K562 (cell line): ENCODE measurements at regions not wholly inside any gene's neighbourhood (a gene's known extent, or its start where the extent isn't known, plus 50 kb on each side); places are given as distances from the start of the nearest gene placed in this dataset.

Experiments used
- CBFB ChIP-seq: sonication (generic); formaldehyde crosslinking; IDR thresholded peaks from 2 replicates; pipeline ENCODE4 v1.4.0; 2020; ENCODE audit warnings: mild to moderate bottlenecking, missing genetic modification reagents
- CBX1 ChIP-seq: sonication (generic); IDR thresholded peaks from 2 replicates; pipeline ENCODE4 v1.6.1; 2016; ENCODE audit warnings: antibody characterized with exemption, low read depth, mild to moderate bottlenecking
- HNRNPL ChIP-seq: fragments of 200-400 bp; formaldehyde crosslinking; IDR thresholded peaks from 2 replicates; pipeline ENCODE4 v1.6.1; 2017; ENCODE audit warnings: low read depth, mild to moderate bottlenecking, low read length
- HOXB6 ChIP-seq: fragments of 250-450 bp; sonication (Bioruptor Pico); IDR thresholded peaks from 2 replicates; pipeline ENCODE4 v1.5.1; 2022; ENCODE audit warnings: mild to moderate bottlenecking, borderline replicate concordance
- ILF3 ChIP-seq: fragments of 450-650 bp; IDR thresholded peaks from 2 replicates; pipeline ENCODE4 v1.6.1; 2018; ENCODE audit warnings: antibody characterized with exemption, mild to moderate bottlenecking, moderate library complexity, borderline replicate concordance
- NBN ChIP-seq: fragments of 450-650 bp; IDR thresholded peaks from 2 replicates; pipeline ENCODE4 v1.6.1; 2016; ENCODE audit warnings: low read depth, mild to moderate bottlenecking
- NFIC ChIP-seq: fragments of 450-650 bp; IDR thresholded peaks from 2 replicates; pipeline ENCODE4 v1.6.1; 2017; ENCODE audit warnings: mild to moderate bottlenecking, inconsistent platforms
- ZNF644 ChIP-seq: fragments of 200-800 bp; sonication (Bioruptor generic); IDR thresholded peaks from 2 replicates; pipeline ENCODE4 v1.6.1; 2016; ENCODE audit warnings: low read depth, missing genetic modification characterization, missing compliant biosample characterization
- ZZZ3 ChIP-seq: fragments of 450-650 bp; IDR thresholded peaks from 2 replicates; pipeline ENCODE4 v1.6.1; 2016; ENCODE audit warnings: antibody characterized with exemption, mild to moderate bottlenecking, moderate library complexity
- TF ChIP-seq, protein P1 (sequence below): fragments of 250-450 bp; sonication (Bioruptor Pico); IDR thresholded peaks from 2 replicates; pipeline ENCODE4 v1.6.1; 2021; ENCODE audit warnings: mild to moderate bottlenecking
- TF ChIP-seq, protein P2 (sequence below), 3 experiments: IDR thresholded peaks in 2 of 3; conservative IDR thresholded peaks in 1 of 3; 2 replicates each; pipeline ENCODE4 v1.5.1; 2011 to 2012; ENCODE audit warnings: low read length in 3 of 3, mild to moderate bottlenecking in 3 of 3, control low read depth in 2 of 3, improper control_type of control experiment in 1 of 3, inconsistent platforms in 1 of 3, low read depth in 1 of 3, mixed read lengths in 1 of 3, moderate library complexity in 1 of 3; ENCODE audit not compliant: insufficient read depth in 2 of 3
- TF ChIP-seq, protein P3 (sequence below), 2 experiments: IDR thresholded peaks; 2 replicates each; pipeline ENCODE4 v1.6.1; 2011; ENCODE audit warnings: borderline replicate concordance in 1 of 2, control low read depth in 1 of 2, low read depth in 1 of 2, low read length in 1 of 2, mild to moderate bottlenecking in 1 of 2, mixed read lengths in 1 of 2, moderate library complexity in 1 of 2; ENCODE audit not compliant: insufficient read depth in 1 of 2, insufficient read length in 1 of 2, poor library complexity in 1 of 2, severe bottlenecking in 1 of 2; ENCODE audit errors: extremely low read depth in 1 of 2

DNA sequence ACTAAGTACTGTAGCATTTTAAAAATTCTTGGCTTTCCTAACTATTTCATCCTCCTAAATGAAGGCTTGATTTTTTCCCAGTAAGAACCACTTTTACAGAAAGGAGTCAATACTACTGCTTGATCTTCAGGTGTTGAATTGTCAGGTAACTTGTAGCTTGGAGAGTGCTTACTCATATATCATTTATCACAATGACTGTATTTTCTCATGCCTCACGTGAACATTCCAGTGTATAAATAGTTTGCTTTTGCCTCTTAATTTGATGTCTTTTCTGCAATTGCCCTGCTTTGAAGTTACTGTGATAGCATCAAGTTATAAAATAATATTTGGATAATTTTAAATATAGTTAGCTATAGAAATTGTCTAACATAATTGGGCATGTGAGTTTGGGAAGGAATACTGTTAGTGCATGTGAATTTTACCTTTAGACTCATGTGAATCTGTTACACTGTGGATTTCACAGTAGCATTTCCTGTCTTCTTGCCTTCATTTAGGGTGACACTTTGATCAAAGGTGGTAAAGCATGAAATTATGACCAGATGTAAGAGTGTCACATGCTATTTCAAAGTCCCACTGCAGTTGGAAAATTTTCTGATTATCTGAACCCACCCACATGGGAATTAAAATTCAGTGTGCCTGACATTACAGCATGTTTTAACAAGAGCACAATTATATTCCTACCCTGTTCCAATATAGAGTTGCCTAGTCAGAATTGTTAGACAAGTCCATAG is 962.8 kb downstream of the DNAJB9 start:
- TF ChIP-seq, protein P1, sequence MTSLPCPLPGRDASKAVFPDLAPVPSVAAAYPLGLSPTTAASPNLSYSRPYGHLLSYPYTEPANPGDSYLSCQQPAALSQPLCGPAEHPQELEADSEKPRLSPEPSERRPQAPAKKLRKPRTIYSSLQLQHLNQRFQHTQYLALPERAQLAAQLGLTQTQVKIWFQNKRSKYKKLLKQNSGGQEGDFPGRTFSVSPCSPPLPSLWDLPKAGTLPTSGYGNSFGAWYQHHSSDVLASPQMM (CRISPR knock-in tag), result no peak
- TF ChIP-seq HOXB6 (CRISPR knock-in tag) (no peak), NFIC (no peak), NBN (no peak), CBFB (no peak), CBX1 (no peak), ZZZ3 (no peak), HNRNPL (no peak), ILF3 (no peak), ZNF644 (tag) (no peak)
- TF ChIP-seq, protein P2, sequence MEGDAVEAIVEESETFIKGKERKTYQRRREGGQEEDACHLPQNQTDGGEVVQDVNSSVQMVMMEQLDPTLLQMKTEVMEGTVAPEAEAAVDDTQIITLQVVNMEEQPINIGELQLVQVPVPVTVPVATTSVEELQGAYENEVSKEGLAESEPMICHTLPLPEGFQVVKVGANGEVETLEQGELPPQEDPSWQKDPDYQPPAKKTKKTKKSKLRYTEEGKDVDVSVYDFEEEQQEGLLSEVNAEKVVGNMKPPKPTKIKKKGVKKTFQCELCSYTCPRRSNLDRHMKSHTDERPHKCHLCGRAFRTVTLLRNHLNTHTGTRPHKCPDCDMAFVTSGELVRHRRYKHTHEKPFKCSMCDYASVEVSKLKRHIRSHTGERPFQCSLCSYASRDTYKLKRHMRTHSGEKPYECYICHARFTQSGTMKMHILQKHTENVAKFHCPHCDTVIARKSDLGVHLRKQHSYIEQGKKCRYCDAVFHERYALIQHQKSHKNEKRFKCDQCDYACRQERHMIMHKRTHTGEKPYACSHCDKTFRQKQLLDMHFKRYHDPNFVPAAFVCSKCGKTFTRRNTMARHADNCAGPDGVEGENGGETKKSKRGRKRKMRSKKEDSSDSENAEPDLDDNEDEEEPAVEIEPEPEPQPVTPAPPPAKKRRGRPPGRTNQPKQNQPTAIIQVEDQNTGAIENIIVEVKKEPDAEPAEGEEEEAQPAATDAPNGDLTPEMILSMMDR (IDR thresholded peaks at IDR 0.05 in 2 of 3, conservative IDR thresholded peaks at IDR 0.05 in 1 of 3; ENCODE audit: insufficient read depth in 2 of 3, low read depth in 1 of 3, low read length in 3 of 3), result no peak
- TF ChIP-seq, protein P3, sequence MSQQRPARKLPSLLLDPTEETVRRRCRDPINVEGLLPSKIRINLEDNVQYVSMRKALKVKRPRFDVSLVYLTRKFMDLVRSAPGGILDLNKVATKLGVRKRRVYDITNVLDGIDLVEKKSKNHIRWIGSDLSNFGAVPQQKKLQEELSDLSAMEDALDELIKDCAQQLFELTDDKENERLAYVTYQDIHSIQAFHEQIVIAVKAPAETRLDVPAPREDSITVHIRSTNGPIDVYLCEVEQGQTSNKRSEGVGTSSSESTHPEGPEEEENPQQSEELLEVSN (IDR thresholded peaks at IDR 0.05; ENCODE audit: borderline replicate concordance in 1 of 2, extremely low read depth in 1 of 2, insufficient read depth in 1 of 2, insufficient read length in 1 of 2, low read depth in 1 of 2, low read length in 1 of 2, poor library complexity in 1 of 2, severe bottlenecking in 1 of 2), result no peak
